ENCODE measurements at regions not wholly inside any gene's neighbourhood (a gene's known extent, or its start where the extent isn't known, plus 50 kb on each side); places are given as distances from the start of the nearest gene placed in this dataset.
A peak's percentile ranks its signal among the peaks of the same experiment; 100 is the strongest.

- DNase-seq (ENCODE audit: low spot score), result peak; percentile 66
- intact Hi-C loops (cut with DNase I), result no loop called here
- peak; percentile 69 for ATAC-seq
Observed at GRCh38 chr6:137724495-137725211, 142.4 kb upstream of the TNFAIP3 start.

GRCh38 chr6:137725949-137726348, 141.1 kb upstream of the TNFAIP3 start:
- DNase-seq (ENCODE audit: low spot score) (no peak), ATAC-seq (no peak)
- intact Hi-C loops (cut with DNase I), result no loop called here

GRCh38 chr6:137726582-137726981, 140.5 kb upstream of the TNFAIP3 start:
- intact Hi-C loops (cut with DNase I), result no loop called here
- ATAC-seq (no peak), DNase-seq (ENCODE audit: low spot score) (no peak)

- DNase-seq (ENCODE audit: low spot score) (no peak), ATAC-seq (no peak)
- intact Hi-C loops (cut with DNase I), result no loop called here
Observed at GRCh38 chr6:137727216-137727765, 139.8 kb upstream of the TNFAIP3 start.

- DNase-seq (ENCODE audit: low spot score), result no peak
- ATAC-seq, result no peak
- intact Hi-C loops (cut with DNase I), result no loop called here
Observed at GRCh38 chr6:137728386-137729349, 138.4 kb upstream of the TNFAIP3 start.

- ATAC-seq, result no peak
- DNase-seq (ENCODE audit: low spot score), result no peak
- intact Hi-C loops (cut with DNase I), result no loop called here
Observed at GRCh38 chr6:137729866-137730629, 137.0 kb upstream of the TNFAIP3 start.

GRCh38 chr6:137731600-137731959, 135.5 kb upstream of the TNFAIP3 start:
- no peak for ATAC-seq
- intact Hi-C loops (cut with DNase I), result no loop called here
- no peak for DNase-seq (ENCODE audit: low spot score)

GRCh38 chr6:137731960-137732616, 135.0 kb upstream of the TNFAIP3 start:
- peak; percentile 55 for ATAC-seq
- intact Hi-C loops (cut with DNase I), result no loop called here
- DNase-seq (ENCODE audit: low spot score), result no peak

GRCh38 chr6:137733372-137733771, 133.7 kb upstream of the TNFAIP3 start:
- intact Hi-C loops (cut with DNase I), result no loop called here
- no peak for DNase-seq (ENCODE audit: low spot score)
- ATAC-seq, result no peak

- intact Hi-C loops (cut with DNase I), result no loop called here
- DNase-seq (ENCODE audit: low spot score), result no peak
- ATAC-seq, result no peak
Observed at GRCh38 chr6:137734005-137734874, 132.8 kb upstream of the TNFAIP3 start.

GRCh38 chr6:137734875-137735182, 132.2 kb upstream of the TNFAIP3 start:
- no peak for ATAC-seq
- DNase-seq (ENCODE audit: low spot score), result no peak
- intact Hi-C loops (cut with DNase I), result no loop called here

- no peak for DNase-seq (ENCODE audit: low spot score)
- ATAC-seq, result peak; percentile 14
- intact Hi-C loops (cut with DNase I), result no loop called here
Observed at GRCh38 chr6:137736048-137736818, 130.8 kb upstream of the TNFAIP3 start.

- DNase-seq (ENCODE audit: low spot score), result no peak
- peak; percentile 8 for ATAC-seq
- intact Hi-C loops (cut with DNase I), result no loop called here
Observed at GRCh38 chr6:137736911-137737310, 130.1 kb upstream of the TNFAIP3 start.

- ATAC-seq, result no peak
- intact Hi-C loops (cut with DNase I), result no loop called here
- no peak for DNase-seq (ENCODE audit: low spot score)
Observed at GRCh38 chr6:137737836-137738596, 129.0 kb upstream of the TNFAIP3 start.

- DNase-seq (ENCODE audit: low spot score), result no peak
- intact Hi-C loops (cut with DNase I), result no loop called here
- no peak for ATAC-seq
Observed at GRCh38 chr6:137738931-137739504, 128.0 kb upstream of the TNFAIP3 start.

GRCh38 chr6:137739544-137739943, 127.5 kb upstream of the TNFAIP3 start:
- no peak for ATAC-seq
- no peak for DNase-seq (ENCODE audit: low spot score)
- intact Hi-C loops (cut with DNase I), result no loop called here

Measured in sciatic nerve (tissue), 2 donors.